ENCODE measurements at regions not wholly inside any gene's neighbourhood (a gene's known extent, or its start where the extent isn't known, plus 50 kb on each side); places are given as distances from the start of the nearest gene placed in this dataset.

DNA sequence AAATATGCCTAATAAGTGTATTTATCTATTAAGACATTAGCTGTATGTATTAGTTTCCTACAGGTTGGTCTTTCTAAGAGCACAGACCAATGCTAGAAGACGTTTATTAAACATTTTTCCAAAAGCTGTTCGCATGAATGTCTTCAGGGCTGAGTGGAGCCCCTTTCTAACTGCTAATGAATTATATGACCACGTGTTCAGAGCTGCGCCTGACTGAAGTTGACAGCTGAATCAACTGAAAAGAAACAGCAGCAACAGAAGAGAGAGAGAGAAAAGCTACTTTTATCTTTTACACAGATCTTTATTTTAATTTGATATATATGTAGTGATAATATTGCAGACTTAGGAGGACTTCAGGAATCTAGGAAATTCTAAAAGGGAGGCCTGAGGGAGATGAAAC is 75.2 kb upstream of the ARID1B start:
- TF ChIP-seq FOSB (CRISPR knock-in tag; IDR thresholded peaks at IDR 0.05) = no peak
- TF ChIP-seq, protein P1, sequence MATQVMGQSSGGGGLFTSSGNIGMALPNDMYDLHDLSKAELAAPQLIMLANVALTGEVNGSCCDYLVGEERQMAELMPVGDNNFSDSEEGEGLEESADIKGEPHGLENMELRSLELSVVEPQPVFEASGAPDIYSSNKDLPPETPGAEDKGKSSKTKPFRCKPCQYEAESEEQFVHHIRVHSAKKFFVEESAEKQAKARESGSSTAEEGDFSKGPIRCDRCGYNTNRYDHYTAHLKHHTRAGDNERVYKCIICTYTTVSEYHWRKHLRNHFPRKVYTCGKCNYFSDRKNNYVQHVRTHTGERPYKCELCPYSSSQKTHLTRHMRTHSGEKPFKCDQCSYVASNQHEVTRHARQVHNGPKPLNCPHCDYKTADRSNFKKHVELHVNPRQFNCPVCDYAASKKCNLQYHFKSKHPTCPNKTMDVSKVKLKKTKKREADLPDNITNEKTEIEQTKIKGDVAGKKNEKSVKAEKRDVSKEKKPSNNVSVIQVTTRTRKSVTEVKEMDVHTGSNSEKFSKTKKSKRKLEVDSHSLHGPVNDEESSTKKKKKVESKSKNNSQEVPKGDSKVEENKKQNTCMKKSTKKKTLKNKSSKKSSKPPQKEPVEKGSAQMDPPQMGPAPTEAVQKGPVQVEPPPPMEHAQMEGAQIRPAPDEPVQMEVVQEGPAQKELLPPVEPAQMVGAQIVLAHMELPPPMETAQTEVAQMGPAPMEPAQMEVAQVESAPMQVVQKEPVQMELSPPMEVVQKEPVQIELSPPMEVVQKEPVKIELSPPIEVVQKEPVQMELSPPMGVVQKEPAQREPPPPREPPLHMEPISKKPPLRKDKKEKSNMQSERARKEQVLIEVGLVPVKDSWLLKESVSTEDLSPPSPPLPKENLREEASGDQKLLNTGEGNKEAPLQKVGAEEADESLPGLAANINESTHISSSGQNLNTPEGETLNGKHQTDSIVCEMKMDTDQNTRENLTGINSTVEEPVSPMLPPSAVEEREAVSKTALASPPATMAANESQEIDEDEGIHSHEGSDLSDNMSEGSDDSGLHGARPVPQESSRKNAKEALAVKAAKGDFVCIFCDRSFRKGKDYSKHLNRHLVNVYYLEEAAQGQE (IDR thresholded peaks at IDR 0.05) = no peak
- TF ChIP-seq JUNB (IDR thresholded peaks at IDR 0.05) = no peak
- TF ChIP-seq, protein P2, sequence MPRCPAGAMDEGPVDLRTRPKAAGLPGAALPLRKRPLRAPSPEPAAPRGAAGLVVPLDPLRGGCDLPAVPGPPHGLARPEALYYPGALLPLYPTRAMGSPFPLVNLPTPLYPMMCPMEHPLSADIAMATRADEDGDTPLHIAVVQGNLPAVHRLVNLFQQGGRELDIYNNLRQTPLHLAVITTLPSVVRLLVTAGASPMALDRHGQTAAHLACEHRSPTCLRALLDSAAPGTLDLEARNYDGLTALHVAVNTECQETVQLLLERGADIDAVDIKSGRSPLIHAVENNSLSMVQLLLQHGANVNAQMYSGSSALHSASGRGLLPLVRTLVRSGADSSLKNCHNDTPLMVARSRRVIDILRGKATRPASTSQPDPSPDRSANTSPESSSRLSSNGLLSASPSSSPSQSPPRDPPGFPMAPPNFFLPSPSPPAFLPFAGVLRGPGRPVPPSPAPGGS (IDR thresholded peaks at IDR 0.05) = no peak
- no peak for TF ChIP-seq SREBF2 (IDR thresholded peaks at IDR 0.05)
- TF ChIP-seq, protein P3, sequence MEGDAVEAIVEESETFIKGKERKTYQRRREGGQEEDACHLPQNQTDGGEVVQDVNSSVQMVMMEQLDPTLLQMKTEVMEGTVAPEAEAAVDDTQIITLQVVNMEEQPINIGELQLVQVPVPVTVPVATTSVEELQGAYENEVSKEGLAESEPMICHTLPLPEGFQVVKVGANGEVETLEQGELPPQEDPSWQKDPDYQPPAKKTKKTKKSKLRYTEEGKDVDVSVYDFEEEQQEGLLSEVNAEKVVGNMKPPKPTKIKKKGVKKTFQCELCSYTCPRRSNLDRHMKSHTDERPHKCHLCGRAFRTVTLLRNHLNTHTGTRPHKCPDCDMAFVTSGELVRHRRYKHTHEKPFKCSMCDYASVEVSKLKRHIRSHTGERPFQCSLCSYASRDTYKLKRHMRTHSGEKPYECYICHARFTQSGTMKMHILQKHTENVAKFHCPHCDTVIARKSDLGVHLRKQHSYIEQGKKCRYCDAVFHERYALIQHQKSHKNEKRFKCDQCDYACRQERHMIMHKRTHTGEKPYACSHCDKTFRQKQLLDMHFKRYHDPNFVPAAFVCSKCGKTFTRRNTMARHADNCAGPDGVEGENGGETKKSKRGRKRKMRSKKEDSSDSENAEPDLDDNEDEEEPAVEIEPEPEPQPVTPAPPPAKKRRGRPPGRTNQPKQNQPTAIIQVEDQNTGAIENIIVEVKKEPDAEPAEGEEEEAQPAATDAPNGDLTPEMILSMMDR (IDR thresholded peaks at IDR 0.05) = no peak
- no peak for TF ChIP-seq EP300 (IDR thresholded peaks at IDR 0.05)
- TF ChIP-seq, protein P4, sequence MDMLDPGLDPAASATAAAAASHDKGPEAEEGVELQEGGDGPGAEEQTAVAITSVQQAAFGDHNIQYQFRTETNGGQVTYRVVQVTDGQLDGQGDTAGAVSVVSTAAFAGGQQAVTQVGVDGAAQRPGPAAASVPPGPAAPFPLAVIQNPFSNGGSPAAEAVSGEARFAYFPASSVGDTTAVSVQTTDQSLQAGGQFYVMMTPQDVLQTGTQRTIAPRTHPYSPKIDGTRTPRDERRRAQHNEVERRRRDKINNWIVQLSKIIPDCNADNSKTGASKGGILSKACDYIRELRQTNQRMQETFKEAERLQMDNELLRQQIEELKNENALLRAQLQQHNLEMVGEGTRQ (IDR thresholded peaks at IDR 0.05) = no peak

Measured in A549 (cell line).